Fibroblast of upper back skin (primary cell): ENCODE measurements at regions not wholly inside any gene's neighbourhood (a gene's known extent, or its start where the extent isn't known, plus 50 kb on each side); places are given as distances from the start of the nearest gene placed in this dataset.
"Not testable (repeated sequence)": the region's sequence is repeated elsewhere in the genome, so short reads cannot be mapped to it uniquely, and the experiment has no call there.

ENCODE experiments used
- DNase-seq: peaks from one replicate; pipeline ENCODE4 v3.0.0-alpha.2; 2013

DNA sequence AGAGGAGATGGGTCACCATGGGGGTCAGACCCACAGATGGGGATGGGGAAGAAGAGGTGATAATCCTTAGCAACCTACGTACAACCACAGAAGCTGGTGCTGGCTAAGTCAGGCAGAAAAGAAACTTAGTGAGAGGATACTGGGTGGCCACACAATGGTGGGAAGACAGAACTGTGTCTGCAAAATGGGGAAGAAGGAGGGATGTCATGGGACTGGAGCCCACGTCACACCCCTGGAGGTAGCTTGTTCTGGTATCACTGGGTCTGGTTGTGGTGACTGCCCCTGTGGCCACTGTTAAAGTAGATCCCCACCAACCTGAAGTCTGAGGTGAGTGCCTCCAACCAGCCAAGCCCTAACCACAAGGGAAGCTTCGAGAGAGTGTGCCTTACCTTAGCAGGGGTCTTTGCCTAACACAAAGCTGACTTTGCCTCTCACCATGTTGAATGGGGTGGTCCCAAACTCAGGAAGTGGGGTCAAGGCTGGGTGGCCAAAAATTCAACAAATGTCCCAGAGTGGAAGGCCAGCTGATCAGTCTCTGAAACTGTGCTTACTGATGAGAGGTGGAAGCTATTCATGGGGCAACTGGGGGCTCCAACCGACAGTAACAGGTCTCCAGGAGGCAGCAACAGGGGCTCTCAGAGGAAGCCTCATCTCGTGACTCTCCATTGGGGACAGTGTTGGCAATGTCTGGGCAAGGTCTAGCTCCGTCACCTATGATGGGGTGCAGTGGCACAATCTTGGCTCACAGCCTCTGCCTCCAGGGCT, 64.8 kb upstream of the SLC1A4 start:
- no peak for DNase-seq

DNA sequence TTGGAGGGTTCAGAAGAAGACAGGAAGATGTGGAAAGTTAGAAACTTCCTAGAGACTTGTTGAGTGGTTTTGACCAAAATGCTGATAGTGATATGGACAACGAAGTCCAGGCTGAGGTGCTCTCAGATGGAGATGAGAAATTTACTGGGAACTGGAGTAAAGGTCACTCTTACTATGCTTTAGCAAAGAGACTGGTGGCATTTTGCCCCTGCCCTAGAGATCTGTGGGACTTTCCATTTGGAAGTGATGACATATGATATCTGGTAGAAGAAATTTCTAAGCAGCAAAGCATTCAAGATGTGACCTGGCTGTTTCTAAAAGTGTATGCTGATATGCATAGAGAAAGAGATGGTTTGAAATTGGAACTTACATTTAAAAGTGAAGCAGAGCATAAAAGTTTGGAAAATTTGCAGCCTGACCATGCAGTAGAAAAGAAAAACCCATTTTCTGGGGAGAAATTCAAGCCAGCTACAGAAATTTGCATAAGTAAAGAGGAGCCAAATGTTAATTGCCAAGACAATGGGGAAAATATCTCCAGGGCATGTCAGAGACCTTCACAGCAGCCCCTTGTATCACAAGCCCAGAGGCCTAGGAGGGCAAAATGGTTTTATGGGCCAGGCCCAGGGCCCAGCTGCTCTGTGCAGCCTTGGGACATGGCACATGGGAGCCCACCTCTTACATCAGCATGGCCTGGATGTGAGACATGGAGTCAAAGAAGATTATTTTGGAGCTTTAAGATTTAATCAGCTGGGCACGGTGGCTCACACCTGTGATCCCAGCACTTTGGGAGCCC, 63.1 kb upstream of the SLC1A4 start:
- not testable (repeated sequence) for DNase-seq

DNA sequence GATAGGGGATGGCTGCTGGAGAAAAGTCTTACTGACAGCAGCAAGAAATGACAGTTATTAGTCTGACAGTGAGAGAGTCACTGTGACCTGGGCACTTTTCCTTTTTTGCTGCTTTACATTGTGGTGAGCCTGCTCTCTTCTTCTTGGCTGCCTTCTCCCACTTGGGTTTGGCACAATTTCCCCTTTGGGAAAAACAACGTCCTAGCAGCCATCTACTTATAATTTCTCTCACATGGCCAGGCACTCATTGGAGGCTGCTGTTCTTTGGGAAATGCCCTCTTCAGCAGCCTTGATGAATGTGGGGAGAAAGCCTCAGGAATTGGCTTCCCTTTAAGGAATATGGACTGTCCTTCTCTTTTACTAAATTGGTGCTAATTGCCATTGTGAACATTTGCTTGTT, 60.4 kb upstream of the SLC1A4 start:
- DNase-seq: no peak

DNA sequence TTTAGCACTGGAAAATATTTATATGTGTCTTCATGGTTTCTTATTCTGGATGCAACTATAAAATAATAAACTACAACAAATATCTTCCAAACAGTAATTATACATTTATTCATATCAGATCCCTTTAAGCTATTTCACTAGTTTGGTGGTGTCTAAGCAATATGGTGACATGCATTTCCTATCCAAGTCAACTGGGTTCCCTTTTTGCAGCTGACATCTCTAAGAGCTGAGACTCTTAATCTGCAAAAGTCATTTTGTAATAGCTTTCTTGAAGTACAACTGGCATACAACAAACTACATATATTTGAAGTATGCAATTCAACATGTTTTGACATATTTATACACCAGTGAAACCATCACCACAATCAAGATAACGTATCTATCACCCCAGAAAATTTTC, 59.9 kb upstream of the SLC1A4 start:
- DNase-seq: no peak

DNA sequence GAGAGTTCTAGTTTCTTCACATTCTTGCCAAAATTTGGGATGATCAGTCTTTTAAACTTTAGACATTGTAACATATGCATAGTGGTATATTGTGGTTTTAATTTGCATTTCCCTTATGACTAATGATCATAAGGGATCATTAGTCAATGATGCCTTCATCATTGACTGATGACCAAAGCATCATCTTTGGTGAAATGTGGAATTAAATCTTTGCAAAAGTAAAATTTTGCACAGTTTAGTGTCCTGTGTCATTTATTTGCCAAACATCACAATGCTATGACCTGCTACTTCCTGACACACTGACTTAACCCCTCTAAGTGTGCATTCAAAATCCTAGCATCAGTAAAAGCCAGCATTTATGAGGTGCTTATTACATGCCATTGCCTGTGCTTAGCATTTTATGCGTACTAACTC, 58.9 kb upstream of the SLC1A4 start:
- DNase-seq: no peak

DNA sequence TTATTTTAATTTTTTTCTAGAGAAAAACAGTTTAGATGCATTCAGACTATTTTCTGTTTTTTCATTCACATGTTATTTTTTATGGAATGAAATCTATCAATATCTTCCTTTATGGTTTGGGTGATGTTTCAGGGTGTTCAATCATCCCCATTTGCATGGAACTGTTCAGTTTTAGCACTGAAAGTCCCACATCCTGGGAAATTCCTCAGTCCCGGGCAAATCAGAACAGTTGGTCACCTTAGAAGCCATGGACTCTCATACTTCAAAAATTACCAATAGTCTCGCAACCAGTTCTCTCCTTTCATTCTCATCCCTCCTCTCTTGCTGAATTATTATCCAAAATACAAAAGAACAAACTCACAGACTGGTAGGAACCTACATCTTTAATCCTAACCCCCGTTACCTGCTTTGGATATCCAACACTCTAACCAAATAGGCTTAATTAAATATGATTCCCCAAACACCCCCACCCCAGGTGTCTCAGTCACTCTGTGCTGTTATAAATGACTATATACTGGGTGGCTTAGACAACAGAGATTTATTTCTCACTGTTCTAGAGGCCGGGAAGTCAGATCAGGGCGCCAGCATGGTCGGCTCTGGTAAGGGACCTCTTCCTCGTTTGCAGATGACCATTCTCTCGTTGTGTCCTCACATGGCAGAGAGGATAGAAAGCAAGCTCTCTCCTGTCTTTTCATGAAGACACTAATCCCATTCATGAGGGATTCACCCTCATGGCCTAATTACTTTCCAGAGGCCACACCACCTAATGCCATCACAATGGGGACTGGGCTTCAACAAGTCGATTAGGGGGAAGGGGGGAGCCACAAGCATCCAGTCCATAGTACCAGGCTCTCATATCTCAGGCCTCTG, 57.7 kb upstream of the SLC1A4 start:
- DNase-seq: no peak

DNA sequence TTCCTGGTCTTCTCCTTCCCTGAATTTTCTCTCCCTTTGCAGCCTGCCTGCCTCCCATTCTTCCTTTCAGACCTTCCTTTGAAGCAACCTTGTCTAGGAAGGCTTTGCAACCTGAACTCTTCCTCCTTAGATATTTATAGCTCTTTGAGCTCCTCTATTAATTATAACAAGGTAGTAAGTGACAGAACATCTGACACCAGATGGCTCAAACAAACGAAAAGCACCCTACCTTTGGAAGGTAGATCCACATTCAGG, 57.2 kb upstream of the SLC1A4 start:
- no peak for DNase-seq

DNA sequence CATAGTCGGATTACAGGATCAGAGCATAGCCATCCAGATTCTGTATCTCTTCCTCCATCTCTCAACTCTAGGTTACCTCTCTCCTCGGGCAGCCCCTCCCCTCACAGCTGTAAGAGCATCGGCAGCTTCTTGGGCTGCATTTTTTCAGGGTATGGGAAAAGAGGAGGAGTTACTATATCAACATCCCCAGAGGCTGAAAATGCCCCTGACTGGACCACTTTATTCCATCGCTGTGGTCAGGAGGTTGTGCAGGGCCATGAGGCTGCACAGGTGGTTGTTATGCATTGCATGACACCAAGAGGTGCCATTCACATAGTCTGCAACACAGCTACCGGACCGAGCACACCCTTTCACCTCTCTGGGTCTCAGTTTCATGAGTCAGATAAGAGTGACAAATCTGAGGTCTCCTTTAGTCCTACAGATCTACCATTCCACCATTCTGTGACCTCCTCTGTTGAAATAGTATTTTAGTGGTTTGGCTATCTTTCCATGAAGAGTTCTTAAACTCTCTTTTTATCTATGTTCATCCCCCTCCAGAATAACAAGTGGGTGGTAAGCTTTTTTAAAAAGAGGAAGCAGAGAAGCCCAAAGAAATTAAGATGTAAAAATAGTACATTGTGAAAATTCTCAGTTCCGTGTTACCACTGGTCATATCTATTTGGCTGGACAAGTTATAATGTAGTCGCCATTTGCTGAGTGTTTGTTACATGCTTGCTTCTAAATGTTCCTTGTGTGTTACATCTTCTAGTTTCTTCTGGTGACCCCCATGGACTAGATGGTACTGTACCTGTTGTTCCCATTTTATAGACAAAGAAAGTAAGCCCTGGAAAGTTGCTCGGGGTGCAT, 56.6 kb upstream of the SLC1A4 start:
- DNase-seq: no peak

DNA sequence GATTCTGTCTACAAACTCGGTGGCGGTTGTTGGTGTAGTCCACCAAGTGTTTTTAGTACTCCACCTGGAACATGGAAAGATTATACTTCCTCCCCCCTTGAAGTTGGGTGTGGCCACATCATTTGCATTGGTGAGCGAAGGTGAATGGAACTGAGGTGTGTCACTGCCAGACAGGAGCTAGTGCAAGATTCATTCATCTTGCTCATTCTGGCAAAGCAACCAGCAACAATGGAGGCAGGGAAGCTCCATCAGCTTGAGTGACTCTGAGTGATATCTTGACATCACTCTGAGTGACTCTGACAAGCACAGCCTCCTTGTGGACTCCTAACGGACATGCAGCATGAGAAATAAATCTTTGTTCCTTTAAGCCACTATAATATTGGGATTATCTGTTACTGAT, 54.7 kb upstream of the SLC1A4 start:
- DNase-seq: no peak

DNA sequence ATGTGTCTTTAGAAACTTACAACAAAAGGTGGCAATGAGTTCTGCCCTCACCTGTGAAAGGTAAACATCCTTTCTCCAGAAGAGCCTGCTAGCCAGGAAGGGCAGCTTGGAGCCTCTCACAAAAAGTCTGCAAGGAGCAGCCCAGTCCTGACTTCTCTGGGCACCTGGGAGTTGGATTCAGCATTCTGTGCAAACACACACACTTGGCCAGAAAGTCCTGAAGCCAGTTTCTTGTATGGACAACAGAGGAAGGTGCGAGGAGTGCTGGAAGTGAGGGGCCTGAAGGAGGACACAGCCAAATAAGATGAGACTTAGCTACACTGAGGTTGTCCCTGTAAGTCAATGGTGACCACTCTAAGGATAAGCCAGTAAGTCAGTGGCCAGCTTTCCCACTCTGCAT, 52.4 kb upstream of the SLC1A4 start:
- DNase-seq: no peak

DNA sequence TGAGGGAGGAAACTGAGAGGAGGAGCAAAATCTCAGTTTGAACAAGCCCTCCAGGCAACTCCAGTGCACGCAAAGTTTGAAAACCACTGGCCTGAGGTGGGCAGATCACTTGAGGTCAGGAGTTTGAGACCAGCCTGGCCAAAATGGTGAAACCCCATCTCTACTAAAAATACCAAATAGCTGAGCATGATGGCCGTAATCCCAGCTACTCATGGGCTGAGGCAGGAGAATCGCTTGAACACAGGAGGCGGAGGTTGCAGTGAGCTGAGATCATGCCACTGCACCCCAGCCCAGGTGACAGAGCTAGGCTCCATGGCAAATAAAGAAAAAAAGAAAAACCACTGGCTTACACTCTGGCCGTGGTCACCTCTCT, 51.9 kb upstream of the SLC1A4 start:
- DNase-seq: not testable (repeated sequence)

DNA sequence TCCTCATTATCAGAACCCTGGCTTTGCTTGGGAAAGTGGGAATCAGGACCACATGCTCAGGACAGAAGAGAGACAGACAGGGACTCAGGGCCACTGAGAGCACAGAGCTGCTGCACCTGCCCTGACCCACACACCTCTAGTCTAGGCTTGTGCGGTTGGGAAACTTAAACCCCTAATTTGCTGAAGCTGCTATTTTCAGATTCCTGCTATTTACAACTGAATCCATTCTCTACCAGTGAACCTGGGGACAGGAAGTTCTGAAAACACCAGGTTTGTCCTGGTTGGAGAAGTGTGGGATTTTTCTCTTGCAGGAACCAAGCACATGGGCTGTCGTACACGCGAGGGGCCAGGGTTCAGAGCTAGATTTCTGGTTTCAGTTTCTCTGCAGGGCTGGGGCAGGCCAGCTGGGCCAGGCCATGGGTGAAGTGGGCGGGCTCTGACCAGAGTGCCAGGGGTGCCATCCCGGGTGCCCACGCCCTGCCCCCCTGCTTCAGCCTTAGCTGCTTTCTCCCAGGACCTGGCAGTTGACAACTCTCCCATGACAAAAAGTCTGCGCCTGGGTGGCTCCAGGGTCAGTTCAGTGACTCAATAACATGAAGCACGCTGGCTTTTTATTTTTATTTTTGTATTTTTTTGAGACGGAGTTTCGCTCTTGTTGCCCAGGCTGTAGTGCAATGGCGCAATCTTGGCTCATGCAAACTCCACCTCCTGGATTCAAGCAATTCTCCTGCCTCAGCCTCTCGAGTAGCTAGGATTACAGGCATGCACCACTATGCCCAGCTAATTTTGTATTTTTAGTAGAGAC, 51.3 kb upstream of the SLC1A4 start:
- no peak for DNase-seq

DNA sequence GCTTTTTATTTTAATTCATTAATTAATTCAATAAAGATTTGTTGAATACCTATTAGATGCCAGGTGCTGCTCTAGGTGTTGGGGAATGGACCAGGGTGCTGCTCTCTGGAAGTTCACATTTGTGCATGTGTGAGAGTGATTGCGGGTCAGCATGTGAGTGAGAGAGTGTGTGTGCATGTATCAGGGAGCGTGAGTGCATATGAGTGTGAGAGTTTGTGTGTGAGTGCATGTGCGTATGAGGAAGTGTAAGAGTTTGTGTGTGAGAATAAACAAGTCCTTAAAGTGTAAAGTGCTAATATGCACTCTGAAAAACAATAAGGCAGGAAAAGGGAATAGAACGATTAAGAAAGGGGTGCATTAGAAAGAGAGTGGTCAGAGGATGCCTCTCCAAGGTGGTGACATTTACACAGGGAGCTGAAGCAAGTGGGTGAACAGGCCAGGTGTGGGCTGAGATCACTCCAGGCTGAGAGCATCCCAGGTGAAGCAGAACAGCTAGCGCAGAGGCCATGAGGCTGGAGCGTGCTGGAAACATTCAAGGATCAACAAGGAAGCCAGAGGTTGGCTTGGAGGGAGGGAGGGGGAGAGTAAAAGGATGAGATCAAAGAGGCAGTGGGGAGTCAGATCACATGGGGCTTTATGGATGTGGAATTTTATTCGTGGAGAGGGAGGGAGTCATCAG, 50.5 kb upstream of the SLC1A4 start:
- DNase-seq: no peak

DNA sequence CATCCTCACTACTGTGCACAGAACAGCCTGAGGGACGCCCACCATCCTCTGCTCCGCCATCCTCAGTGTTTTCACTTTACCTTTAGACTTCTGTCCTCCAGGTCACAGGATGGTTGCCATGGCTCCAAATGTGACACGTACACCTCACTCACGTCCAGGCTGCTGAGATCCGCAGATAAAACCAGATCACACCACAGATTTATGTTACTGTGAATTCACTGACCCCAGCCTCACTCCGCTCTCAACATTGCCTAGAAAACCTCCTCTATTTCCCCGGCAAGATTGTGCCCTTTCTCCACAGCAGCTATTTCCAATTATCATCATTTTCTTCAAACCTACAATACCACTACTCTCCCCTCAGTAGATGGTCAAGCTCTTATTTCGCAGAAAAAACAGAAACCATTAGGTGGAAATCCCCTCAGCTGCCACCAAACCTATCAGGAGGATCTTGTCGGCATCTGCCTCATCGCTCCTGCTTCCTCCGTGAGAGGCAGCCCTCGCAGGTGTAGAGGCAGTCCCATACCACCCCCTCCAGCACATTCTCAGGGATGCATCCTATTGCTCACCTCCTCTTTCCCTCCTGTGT, 49.8 kb upstream of the SLC1A4 start:
- DNase-seq: no peak
